Panc1 (cell line): ENCODE measurements at regions not wholly inside any gene's neighbourhood (a gene's known extent, or its start where the extent isn't known, plus 50 kb on each side); places are given as distances from the start of the nearest gene placed in this dataset.

Experiments
- ATAC-seq: fragments of 200-7000 bp; cut with Tn5 transposase; 2 replicates; pipeline ENCODE4 v1.9.1; 2020; ENCODE audit warnings: mild to moderate bottlenecking, moderate library complexity
- BruUV-seq: library from RNA; stranded (reverse); fragments of 400-500 nt; replicated peaks from 2 replicates; lab custom pipeline; 2021; lab: Mats Ljungman, UMichigan
- CTCF ChIA-PET: fragments of 300-600 bp; sonication (Branson Sonifier 250); formaldehyde crosslinking; loops from one replicate; lab custom pipeline; 2022; ENCODE audit warnings: antibody characterized with exemption; lab: Charles Lee
- POLR2A ChIA-PET: fragments of 300-600 bp; sonication (Branson Sonifier 250); formaldehyde crosslinking; loops from one replicate; lab custom pipeline; 2022; ENCODE audit warnings: antibody characterized with exemption; lab: Charles Lee
- DNase-seq: peaks from one replicate; pipeline ENCODE4 v3.0.0-alpha.2; 2010; ENCODE audit warnings: low read depth, low spot score
- H3K27ac ChIP-seq: 2 replicates; pipeline ENCODE4 v1.5.1; 2011; ENCODE audit warnings: mild to moderate bottlenecking, low read length, inconsistent platforms
- H3K27me3 ChIP-seq: fragments of 200-500 bp; sonication (Bioruptor generic); 2 replicates; pipeline ENCODE4 v1.6.0; 2014; ENCODE audit warnings: low read length, inconsistent platforms; ENCODE audit not compliant: control insufficient read depth, insufficient read depth
- H3K36me3 ChIP-seq: fragments of 200-500 bp; sonication (Bioruptor generic); 2 replicates; pipeline ENCODE4 v1.5.1; 2014; ENCODE audit warnings: inconsistent platforms, mild to moderate bottlenecking, low read length, moderate library complexity; ENCODE audit not compliant: control insufficient read depth, insufficient read depth
- H3K4me1 ChIP-seq: 2 replicates; pipeline ENCODE4 v1.5.1; 2011; ENCODE audit warnings: inconsistent platforms, mild to moderate bottlenecking, low read length, moderate library complexity; ENCODE audit not compliant: control insufficient read depth, insufficient read depth
- H3K4me3 ChIP-seq, 2 experiments: 2 replicates each; pipeline ENCODE4 v1.5.1; 2011 to 2012; ENCODE audit warnings: low read depth in 2 of 2, low read length in 2 of 2, mild to moderate bottlenecking in 2 of 2, inconsistent platforms in 1 of 2, moderate library complexity in 1 of 2
- H3K9me3 ChIP-seq: fragments of 200-500 bp; sonication (Bioruptor generic); 2 replicates; pipeline ENCODE4 v1.5.1; 2014; ENCODE audit warnings: low read depth, mild to moderate bottlenecking, inconsistent platforms, low read length, moderate library complexity; ENCODE audit not compliant: control insufficient read depth, insufficient read depth
- POLR2AphosphoS5 ChIP-seq: IDR thresholded peaks from 2 replicates; pipeline ENCODE4 v1.6.1; 2012; ENCODE audit warnings: mild to moderate bottlenecking, low read depth, low read length, moderate library complexity
- SIN3A ChIP-seq: IDR thresholded peaks from 2 replicates; pipeline ENCODE4 v1.6.1; 2012; ENCODE audit warnings: low read depth, mild to moderate bottlenecking, low read length, moderate library complexity, borderline replicate concordance; ENCODE audit not compliant: insufficient read depth
- TCF7L2 ChIP-seq: IDR thresholded peaks from 2 replicates; pipeline ENCODE4 v1.6.1; 2011; ENCODE audit warnings: mild to moderate bottlenecking, low read depth, low read length, inconsistent platforms
- in situ Hi-C: cut with HindIII; loops from 2 replicates; pipeline ENCODE4 v1.10.0; 2016; ENCODE audit warnings: low sequenced_read_pairs, low pct_unique_long_range_greater_than_20kb
- intact Hi-C: fragments of 100-400 bp; cut with micrococcal nuclease; formaldehyde crosslinking; loops from one replicate; pipeline ENCODE4 v1.10.0; 2022; ENCODE audit not compliant: unreplicated experiment
- TF ChIP-seq, protein P1 (sequence below), 2 experiments: IDR thresholded peaks; 2 replicates each; pipeline ENCODE4 v1.6.1; 2011 to 2012; ENCODE audit warnings: low read depth in 2 of 2, control low read depth in 1 of 2, low read length in 1 of 2, mild to moderate bottlenecking in 1 of 2, moderate library complexity in 1 of 2; ENCODE audit not compliant: insufficient read depth in 1 of 2
- TF ChIP-seq, protein P2 (sequence below): fragments of 450-650 bp; IDR thresholded peaks from 2 replicates; pipeline ENCODE4 v1.5.1; 2017; ENCODE audit warnings: mild to moderate bottlenecking

DNA sequence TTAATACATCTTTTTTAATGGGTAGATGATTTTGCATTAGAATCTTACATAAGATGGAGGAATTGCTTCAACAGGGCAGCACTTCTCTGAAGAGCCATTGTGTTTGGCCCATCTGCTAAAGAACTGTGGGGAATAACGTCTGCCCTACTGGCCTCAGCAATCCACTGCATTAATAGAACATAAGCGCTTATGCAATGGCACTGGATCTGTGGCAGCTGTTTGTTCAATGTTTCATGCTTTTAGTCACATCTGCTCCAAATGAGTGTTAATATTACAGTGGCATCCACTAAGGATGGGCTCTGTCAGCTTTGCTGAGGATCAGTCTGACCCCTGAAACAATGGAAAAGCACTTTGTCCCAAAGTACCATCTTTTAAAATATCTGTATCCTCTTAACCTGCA, 279.0 kb upstream of the GK2 start:
- intact Hi-C loops (no loop called here), in situ Hi-C loops (no loop called here)
- no peak for ATAC-seq
- no TSS peak for BruUV-seq
- Histone ChIP-seq H3K4me1 (no peaks in the 10 kb centered on the region), H3K4me3 (no peak overlapping the region), H3K9me3 (no peaks in the 10 kb centered on the region), H3K27me3 (no peaks in the 10 kb centered on the region), H3K36me3 (no peaks in the 10 kb centered on the region), H3K27ac (no peak overlapping the region)
- ChIA-PET POLR2A (no interaction called here), CTCF (no interaction called here)
- TF ChIP-seq TCF7L2 = no peak
- no peak for TF ChIP-seq POLR2AphosphoS5
- TF ChIP-seq SIN3A = no peak
- TF ChIP-seq, protein P1, sequence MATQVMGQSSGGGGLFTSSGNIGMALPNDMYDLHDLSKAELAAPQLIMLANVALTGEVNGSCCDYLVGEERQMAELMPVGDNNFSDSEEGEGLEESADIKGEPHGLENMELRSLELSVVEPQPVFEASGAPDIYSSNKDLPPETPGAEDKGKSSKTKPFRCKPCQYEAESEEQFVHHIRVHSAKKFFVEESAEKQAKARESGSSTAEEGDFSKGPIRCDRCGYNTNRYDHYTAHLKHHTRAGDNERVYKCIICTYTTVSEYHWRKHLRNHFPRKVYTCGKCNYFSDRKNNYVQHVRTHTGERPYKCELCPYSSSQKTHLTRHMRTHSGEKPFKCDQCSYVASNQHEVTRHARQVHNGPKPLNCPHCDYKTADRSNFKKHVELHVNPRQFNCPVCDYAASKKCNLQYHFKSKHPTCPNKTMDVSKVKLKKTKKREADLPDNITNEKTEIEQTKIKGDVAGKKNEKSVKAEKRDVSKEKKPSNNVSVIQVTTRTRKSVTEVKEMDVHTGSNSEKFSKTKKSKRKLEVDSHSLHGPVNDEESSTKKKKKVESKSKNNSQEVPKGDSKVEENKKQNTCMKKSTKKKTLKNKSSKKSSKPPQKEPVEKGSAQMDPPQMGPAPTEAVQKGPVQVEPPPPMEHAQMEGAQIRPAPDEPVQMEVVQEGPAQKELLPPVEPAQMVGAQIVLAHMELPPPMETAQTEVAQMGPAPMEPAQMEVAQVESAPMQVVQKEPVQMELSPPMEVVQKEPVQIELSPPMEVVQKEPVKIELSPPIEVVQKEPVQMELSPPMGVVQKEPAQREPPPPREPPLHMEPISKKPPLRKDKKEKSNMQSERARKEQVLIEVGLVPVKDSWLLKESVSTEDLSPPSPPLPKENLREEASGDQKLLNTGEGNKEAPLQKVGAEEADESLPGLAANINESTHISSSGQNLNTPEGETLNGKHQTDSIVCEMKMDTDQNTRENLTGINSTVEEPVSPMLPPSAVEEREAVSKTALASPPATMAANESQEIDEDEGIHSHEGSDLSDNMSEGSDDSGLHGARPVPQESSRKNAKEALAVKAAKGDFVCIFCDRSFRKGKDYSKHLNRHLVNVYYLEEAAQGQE (IDR thresholded peaks at IDR 0.05; ENCODE audit: insufficient read depth in 1 of 2, low read depth in 2 of 2, low read length in 1 of 2) = no peak
- no peak for DNase-seq

DNA sequence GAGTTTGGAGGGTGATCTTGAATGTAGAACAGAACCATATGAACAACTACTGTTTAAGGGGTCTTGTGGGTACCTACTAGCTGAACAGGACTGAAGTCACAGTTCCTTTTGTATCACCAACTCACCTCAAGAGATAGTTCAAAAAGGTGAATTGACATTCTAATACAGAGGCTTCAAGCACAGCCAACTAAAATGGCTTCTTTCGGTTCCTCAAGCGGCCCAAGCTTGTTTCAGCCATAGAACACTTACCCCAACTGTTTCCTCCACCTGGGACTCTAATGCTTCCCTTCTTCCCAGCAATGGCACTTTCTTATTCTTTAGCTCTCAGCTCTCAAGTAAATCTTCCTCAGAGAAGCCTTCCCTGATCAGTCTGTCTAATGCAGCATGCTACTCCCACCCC, 277.5 kb upstream of the GK2 start:
- intact Hi-C loops (no loop called here), in situ Hi-C loops (no loop called here)
- H3K27ac ChIP-seq = no peak overlapping the region
- H3K36me3 ChIP-seq = no peaks in the 10 kb centered on the region
- TF ChIP-seq, protein P1 (IDR thresholded peaks at IDR 0.05; ENCODE audit: insufficient read depth in 1 of 2, low read depth in 2 of 2, low read length in 1 of 2) = no peak
- TF ChIP-seq TCF7L2 (no peak), SIN3A (no peak), POLR2AphosphoS5 (no peak)
- TF ChIP-seq, protein P2, sequence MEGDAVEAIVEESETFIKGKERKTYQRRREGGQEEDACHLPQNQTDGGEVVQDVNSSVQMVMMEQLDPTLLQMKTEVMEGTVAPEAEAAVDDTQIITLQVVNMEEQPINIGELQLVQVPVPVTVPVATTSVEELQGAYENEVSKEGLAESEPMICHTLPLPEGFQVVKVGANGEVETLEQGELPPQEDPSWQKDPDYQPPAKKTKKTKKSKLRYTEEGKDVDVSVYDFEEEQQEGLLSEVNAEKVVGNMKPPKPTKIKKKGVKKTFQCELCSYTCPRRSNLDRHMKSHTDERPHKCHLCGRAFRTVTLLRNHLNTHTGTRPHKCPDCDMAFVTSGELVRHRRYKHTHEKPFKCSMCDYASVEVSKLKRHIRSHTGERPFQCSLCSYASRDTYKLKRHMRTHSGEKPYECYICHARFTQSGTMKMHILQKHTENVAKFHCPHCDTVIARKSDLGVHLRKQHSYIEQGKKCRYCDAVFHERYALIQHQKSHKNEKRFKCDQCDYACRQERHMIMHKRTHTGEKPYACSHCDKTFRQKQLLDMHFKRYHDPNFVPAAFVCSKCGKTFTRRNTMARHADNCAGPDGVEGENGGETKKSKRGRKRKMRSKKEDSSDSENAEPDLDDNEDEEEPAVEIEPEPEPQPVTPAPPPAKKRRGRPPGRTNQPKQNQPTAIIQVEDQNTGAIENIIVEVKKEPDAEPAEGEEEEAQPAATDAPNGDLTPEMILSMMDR = no peak
- ChIA-PET CTCF (no interaction called here), POLR2A (no interaction called here)
- BruUV-seq = no TSS peak
- H3K9me3 ChIP-seq = no peaks in the 10 kb centered on the region
- no peaks in the 10 kb centered on the region for H3K27me3 ChIP-seq
- ATAC-seq (no peak), DNase-seq (no peak)
- no peak overlapping the region for H3K4me3 ChIP-seq
- no peaks in the 10 kb centered on the region for H3K4me1 ChIP-seq
